Progenitor cell of endocrine pancreas (in vitro differentiated cells): ENCODE measurements at regions not wholly inside any gene's neighbourhood (a gene's known extent, or its start where the extent isn't known, plus 50 kb on each side); places are given as distances from the start of the nearest gene placed in this dataset.

ENCODE experiments used
- DNase-seq: peaks from one replicate; pipeline ENCODE4 v3.0.0; 2021; ENCODE audit warnings: low spot score; ENCODE audit not compliant: unreplicated experiment
- H3K27ac Mint-ChIP-seq: 2 replicates; pipeline ENCODE4 v1.8.0; 2021; ENCODE audit warnings: mild to moderate bottlenecking, moderate library complexity, mixed read lengths
- H3K27me3 Mint-ChIP-seq: 2 replicates; pipeline ENCODE4 v1.8.0; 2021; ENCODE audit warnings: mixed read lengths
- H3K36me3 Mint-ChIP-seq: 2 replicates; pipeline ENCODE4 v1.8.0; 2022; ENCODE audit warnings: mixed read lengths; ENCODE audit not compliant: insufficient read depth
- H3K4me1 Mint-ChIP-seq: 2 replicates; pipeline ENCODE4 v1.8.0; 2021; ENCODE audit warnings: low read depth, mixed read lengths
- H3K4me3 Mint-ChIP-seq: 2 replicates; pipeline ENCODE4 v1.8.0; 2021; ENCODE audit warnings: low read depth, mild to moderate bottlenecking, moderate library complexity, mixed read lengths
- H3K9me3 Mint-ChIP-seq: 2 replicates; pipeline ENCODE4 v1.8.0; 2021; ENCODE audit warnings: low read depth, mixed read lengths
- CTCF ChIP-seq: fragments of 200-600 bp; sonication (generic); IDR thresholded peaks from one replicate; pipeline ENCODE4 v1.5.0; 2021; ENCODE audit warnings: antibody characterized with exemption, mild to moderate bottlenecking; ENCODE audit not compliant: unreplicated experiment

- peaks cover 4% of the 10 kb centered on the region for H3K9me3 Mint-ChIP-seq
- H3K27ac Mint-ChIP-seq = no peak overlapping the region
Measured at GRCh38 chr2:6341588-6342129, 524.0 kb downstream of the CMPK2 start.

GRCh38 chr2:6342273-6342920, 523.3 kb downstream of the CMPK2 start:
- TF ChIP-seq CTCF = no peak
- Mint-ChIP-seq H3K4me1 (peaks cover 2% of the 10 kb centered on the region), H3K27ac (no peak overlapping the region), H3K4me3 (no peak overlapping the region), H3K9me3 (peaks cover 4% of the 10 kb centered on the region), H3K27me3 (peaks cover 3% of the 10 kb centered on the region), H3K36me3 (no peaks in the 10 kb centered on the region)
- DNase-seq = no peak

More at GRCh38 chr2:6341588-6342129, 524.0 kb downstream of the CMPK2 start:
- no peak for DNase-seq
- no peak overlapping the region for H3K4me3 Mint-ChIP-seq
- no peak for TF ChIP-seq CTCF
- no peaks in the 10 kb centered on the region for H3K36me3 Mint-ChIP-seq
- peaks cover 3% of the 10 kb centered on the region for H3K27me3 Mint-ChIP-seq
- peaks cover 2% of the 10 kb centered on the region for H3K4me1 Mint-ChIP-seq

- no peak for DNase-seq
- peaks cover 4% of the 10 kb centered on the region for H3K9me3 Mint-ChIP-seq
- TF ChIP-seq CTCF = no peak
- H3K36me3 Mint-ChIP-seq = no peaks in the 10 kb centered on the region
- peaks cover 2% of the 10 kb centered on the region for H3K4me1 Mint-ChIP-seq
- no peak overlapping the region for H3K27ac Mint-ChIP-seq
- no peak overlapping the region for H3K4me3 Mint-ChIP-seq
- peaks cover 3% of the 10 kb centered on the region for H3K27me3 Mint-ChIP-seq
Measured at GRCh38 chr2:6343076-6343475, 522.6 kb downstream of the CMPK2 start.

- H3K27ac Mint-ChIP-seq = no peak overlapping the region
- no peak overlapping the region for H3K4me3 Mint-ChIP-seq
Measured at GRCh38 chr2:6352247-6352646, 513.5 kb downstream of the CMPK2 start.

More at GRCh38 chr2:6352247-6352646, 513.5 kb downstream of the CMPK2 start:
- peaks cover 7% of the 10 kb centered on the region for H3K4me1 Mint-ChIP-seq
- no peak for DNase-seq
- no peak for TF ChIP-seq CTCF
- no peaks in the 10 kb centered on the region for H3K36me3 Mint-ChIP-seq
- no peaks in the 10 kb centered on the region for H3K9me3 Mint-ChIP-seq
- H3K27me3 Mint-ChIP-seq = no peaks in the 10 kb centered on the region
